ENCODE measurements at regions not wholly inside any gene's neighbourhood (a gene's known extent, or its start where the extent isn't known, plus 50 kb on each side); places are given as distances from the start of the nearest gene placed in this dataset.

- no peak for TF ChIP-seq CTCF (IDR thresholded peaks at IDR 0.05)
- TF ChIP-seq EZH2 (IDR thresholded peaks at IDR 0.05; ENCODE audit: borderline replicate concordance, insufficient read depth, low read depth, low read length, poor library complexity, severe bottlenecking) = no peak
These were observed 160.5 kb downstream of the KLF13 start for GRCh38 chr15:31486906-31487695.

All from B cell (primary cell).